GM12864 (cell line): ENCODE measurements at regions not wholly inside any gene's neighbourhood (a gene's known extent, or its start where the extent isn't known, plus 50 kb on each side); places are given as distances from the start of the nearest gene placed in this dataset.

Experiments used
- DNase-seq: peaks from one replicate; pipeline ENCODE4 v3.0.0-alpha.2; 2011; ENCODE audit warnings: low read depth
- H3K4me3 ChIP-seq: 2 replicates; pipeline ENCODE4 v1.5.1; 2011; ENCODE audit warnings: mild to moderate bottlenecking, low read depth, low read length, control low read depth
- TF ChIP-seq, protein P1 (sequence below): IDR thresholded peaks from 2 replicates; pipeline ENCODE4 v1.5.1; 2011; ENCODE audit warnings: low read depth, mild to moderate bottlenecking, moderate library complexity, low read length, control low read depth, inconsistent platforms; ENCODE audit errors: missing control alignments

DNA sequence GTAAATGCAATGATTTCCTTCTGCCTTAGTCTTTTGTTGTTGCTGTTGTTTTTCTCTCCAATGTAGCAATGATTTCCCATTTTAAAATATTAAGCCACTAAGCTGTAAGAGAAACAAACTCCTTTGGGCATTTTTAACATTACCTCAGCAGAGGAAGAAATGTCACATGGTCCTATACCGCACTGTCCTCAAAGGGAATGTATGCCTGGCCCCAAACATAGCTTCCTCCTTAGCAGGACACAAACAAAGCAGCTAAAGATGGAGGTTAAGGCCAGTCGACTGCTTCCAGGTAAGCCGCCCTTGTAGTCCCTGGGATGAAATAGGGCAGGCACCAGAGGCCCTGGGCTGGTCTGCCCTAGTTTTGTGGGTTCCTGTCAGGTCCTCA is 249.0 kb downstream of the TSHZ3 start:
- TF ChIP-seq, protein P1, sequence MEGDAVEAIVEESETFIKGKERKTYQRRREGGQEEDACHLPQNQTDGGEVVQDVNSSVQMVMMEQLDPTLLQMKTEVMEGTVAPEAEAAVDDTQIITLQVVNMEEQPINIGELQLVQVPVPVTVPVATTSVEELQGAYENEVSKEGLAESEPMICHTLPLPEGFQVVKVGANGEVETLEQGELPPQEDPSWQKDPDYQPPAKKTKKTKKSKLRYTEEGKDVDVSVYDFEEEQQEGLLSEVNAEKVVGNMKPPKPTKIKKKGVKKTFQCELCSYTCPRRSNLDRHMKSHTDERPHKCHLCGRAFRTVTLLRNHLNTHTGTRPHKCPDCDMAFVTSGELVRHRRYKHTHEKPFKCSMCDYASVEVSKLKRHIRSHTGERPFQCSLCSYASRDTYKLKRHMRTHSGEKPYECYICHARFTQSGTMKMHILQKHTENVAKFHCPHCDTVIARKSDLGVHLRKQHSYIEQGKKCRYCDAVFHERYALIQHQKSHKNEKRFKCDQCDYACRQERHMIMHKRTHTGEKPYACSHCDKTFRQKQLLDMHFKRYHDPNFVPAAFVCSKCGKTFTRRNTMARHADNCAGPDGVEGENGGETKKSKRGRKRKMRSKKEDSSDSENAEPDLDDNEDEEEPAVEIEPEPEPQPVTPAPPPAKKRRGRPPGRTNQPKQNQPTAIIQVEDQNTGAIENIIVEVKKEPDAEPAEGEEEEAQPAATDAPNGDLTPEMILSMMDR = no peak
- H3K4me3 ChIP-seq = no peak overlapping the region
- DNase-seq = no peak

DNA sequence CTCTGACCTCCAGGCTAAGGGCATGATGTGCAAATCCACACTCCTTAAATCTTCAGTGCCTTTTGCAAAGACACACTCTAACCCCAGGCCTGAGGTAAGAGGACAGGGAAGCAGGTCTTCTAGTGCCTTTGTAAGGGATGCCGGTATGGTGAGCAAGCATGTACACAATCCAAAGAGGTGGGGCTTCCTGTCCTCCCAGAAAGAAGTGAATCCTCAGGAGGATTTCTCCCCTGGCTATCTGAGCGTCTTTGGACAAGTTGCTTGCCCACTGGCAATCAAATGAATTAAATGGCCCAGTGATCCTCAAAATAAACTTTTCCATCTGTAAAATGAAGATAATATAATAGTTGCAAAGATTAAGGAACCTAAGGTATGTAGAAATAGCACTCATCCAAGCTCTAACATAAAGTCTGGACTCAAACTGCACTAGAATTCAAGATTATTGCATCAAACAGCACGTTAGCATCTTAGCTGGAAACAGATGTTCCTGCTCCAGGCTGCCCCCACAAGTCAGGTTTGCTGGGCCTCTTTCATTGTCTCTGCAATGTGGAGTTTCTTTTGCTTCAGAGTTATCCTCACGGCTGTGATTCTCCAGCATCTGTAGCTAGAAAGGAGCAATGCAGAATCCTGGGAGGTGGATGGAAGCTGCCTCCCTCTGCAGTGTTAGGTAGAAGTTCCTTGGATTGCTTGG is 249.6 kb downstream of the TSHZ3 start:
- DNase-seq = no peak
- no peak overlapping the region for H3K4me3 ChIP-seq
- TF ChIP-seq, protein P1 = no peak

DNA sequence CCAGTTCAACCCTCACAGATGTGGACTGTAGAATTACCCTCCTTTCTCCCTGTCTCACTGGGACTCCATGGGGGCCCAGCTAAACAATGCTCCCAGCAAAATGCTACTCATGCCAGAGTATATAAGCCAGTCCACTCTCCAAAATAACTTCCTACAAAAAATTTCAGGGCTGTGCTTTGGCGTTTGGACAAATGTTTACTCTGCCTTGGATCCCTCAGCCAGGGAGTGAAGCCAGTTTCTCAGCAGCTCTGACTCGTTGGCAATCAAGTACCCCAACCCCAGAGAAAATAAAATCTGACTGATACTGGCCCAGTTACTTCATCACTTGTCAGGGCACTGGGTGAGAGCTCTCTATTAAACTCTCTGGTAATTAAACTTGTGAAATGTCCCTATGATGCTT is 250.4 kb downstream of the TSHZ3 start:
- H3K4me3 ChIP-seq = no peak overlapping the region
- no peak for DNase-seq
- TF ChIP-seq, protein P1 = no peak

DNA sequence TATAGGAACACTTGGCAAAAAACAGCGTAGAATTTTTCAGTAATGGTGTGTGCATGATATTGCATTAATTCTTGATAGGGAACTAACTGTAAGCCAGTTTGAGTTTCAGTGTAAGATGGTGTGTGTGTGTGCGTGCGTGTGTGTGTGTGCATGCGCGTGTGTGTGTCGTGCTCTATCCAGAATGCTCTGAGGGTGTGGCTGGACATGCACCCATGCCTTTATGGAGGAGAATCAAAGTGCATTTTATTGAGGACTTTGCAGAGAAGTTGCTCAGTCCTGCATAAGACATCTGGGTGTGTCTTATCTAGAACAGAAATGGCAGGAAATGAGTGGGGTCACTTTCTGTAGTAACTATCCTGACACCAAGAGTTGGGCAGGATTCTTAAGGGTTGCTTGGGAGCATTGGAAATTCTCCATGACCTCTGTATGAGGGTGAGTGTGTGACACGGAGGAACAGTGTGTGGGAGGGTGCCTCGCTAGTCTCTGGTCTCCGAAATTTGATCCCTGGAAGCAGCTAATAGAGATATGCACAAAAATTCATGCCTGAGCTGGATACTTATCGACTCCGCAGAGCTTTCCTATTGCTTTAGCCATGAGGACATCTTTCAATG is 252.2 kb downstream of the TSHZ3 start:
- DNase-seq = no peak
- no peak overlapping the region for H3K4me3 ChIP-seq
- TF ChIP-seq, protein P1 = no peak

DNA sequence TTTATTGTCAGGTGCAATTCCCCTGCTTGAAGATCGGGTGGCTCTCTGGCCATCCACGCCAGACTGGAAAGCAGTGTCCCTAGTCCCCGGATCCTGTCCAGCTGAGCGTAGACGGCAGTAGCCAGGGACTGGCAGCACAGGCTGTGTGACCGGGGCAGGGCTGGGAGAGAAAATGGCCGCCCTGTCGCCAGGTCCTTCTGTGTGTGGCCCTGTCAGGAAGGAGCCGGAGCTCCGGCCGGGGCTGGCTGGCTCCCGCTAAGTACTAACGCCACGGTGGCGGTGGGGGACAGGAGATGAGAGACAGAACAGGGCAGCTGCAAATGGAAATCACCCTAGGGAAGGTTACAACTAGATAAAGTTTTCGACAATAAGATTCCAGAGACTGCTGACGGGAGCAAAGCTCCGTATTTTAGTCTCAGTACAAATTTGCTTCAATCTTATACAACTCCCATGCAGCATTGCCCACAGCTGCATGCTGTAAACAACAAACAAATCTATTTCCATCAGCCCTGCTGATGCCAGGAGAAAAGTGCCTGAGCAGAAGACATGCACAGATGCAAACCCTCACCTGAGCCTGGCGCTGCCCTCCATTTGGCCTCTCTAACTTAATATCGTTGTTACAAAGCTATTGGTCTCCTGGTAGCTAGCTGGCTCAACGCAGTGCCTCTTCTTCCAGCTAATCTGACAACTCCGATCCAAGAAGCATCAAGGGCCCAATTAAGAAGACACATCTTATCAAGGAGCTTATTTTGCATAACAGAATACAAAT is 253.0 kb downstream of the TSHZ3 start:
- TF ChIP-seq, protein P1 = no peak
- H3K4me3 ChIP-seq = no peak overlapping the region
- no peak for DNase-seq

DNA sequence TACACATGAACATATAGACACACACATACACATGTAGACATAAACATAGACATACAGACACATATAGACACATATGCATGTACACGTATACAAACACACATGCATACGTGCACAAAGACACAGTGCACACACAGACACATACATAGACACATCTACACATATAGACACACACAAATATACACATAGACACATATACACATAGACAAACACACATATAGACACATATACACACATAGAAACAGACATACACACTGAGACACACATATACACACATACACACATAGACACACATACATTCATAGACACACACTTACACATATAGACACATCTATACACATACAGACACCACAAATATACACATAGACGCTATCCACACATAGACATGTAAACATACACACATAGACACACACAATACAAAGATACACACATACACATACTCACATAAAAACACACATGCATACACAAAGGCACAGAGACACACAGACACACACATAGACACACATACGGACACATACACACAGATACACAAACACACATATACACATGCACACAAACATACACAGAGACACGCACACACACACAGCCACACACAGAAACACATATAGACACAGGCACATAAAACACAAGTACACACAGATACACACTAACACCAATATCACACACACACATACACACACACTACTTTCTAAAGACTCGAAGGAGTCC is 254.0 kb downstream of the TSHZ3 start:
- TF ChIP-seq, protein P1 = no peak
- no peak overlapping the region for H3K4me3 ChIP-seq
- no peak for DNase-seq
